ENCODE measurements at regions not wholly inside any gene's neighbourhood (a gene's known extent, or its start where the extent isn't known, plus 50 kb on each side); places are given as distances from the start of the nearest gene placed in this dataset.

- ChIA-PET POLR2A (no interaction called here), CTCF (interaction anchor here (0.6 kb wide), 2 partner anchors 8 to 16 kb away, joined by 3 to 4 read pairs; no protein-coding TSS in a partner anchor)
- TF ChIP-seq NFRKB (IDR thresholded peaks at IDR 0.05) = no peak
- TF ChIP-seq L3MBTL2 (conservative IDR thresholded peaks at IDR 0.05) = no peak
- TF ChIP-seq LEF1 (IDR thresholded peaks at IDR 0.05; ENCODE audit: borderline replicate concordance) = no peak
- no peak for TF ChIP-seq PKNOX1 (IDR thresholded peaks at IDR 0.05)
- TF ChIP-seq ZNF384 (IDR thresholded peaks at IDR 0.05) = no peak
- no peak for TF ChIP-seq SP1 (IDR thresholded peaks at IDR 0.05)
- no peak for TF ChIP-seq ARNT (IDR thresholded peaks at IDR 0.05)
- no peak for TF ChIP-seq HDGF (IDR thresholded peaks at IDR 0.05; ENCODE audit: borderline replicate concordance)
- no peak for TF ChIP-seq FOXM1 (IDR thresholded peaks at IDR 0.05; ENCODE audit: borderline replicate concordance)
- no peak for TF ChIP-seq SUZ12 (IDR thresholded peaks at IDR 0.05)
- no peak for TF ChIP-seq FOXK2 (IDR thresholded peaks at IDR 0.05)
- TF ChIP-seq TARDBP (IDR thresholded peaks at IDR 0.05) = no peak
- no peak for DNase-seq (ENCODE audit: extremely low spot score)
Measured at GRCh38 chr4:134027931-134028330, 173.7 kb downstream of the PABPC4L start.

GRCh38 chr4:134024251-134024650, 177.3 kb downstream of the PABPC4L start:
- CTCF ChIA-PET = interaction anchor here (0.6 kb wide), 1 partner anchor 152 kb away, joined by 3 read pairs; no protein-coding TSS in a partner anchor
- peak; percentile 8 for DNase-seq (ENCODE audit: extremely low spot score)
- POLR2A ChIA-PET = no interaction called here

GRCh38 chr4:134019657-134020056, 181.9 kb downstream of the PABPC4L start:
- POLR2A ChIA-PET = no interaction called here
- TF ChIP-seq TARDBP (IDR thresholded peaks at IDR 0.05) (no peak), FOXM1 (IDR thresholded peaks at IDR 0.05; ENCODE audit: borderline replicate concordance) (no peak), SUZ12 (IDR thresholded peaks at IDR 0.05) (no peak)
- CTCF ChIA-PET = no interaction called here
- no peak for DNase-seq (ENCODE audit: extremely low spot score)

More at GRCh38 chr4:134024251-134024650, 177.3 kb downstream of the PABPC4L start:
- TF ChIP-seq BHLHE40 (IDR thresholded peaks at IDR 0.05; ENCODE audit: borderline replicate concordance) (no peak), ZNF384 (IDR thresholded peaks at IDR 0.05) (no peak), FOXK2 (IDR thresholded peaks at IDR 0.05) (no peak), LEF1 (IDR thresholded peaks at IDR 0.05; ENCODE audit: borderline replicate concordance) (no peak), ARNT (IDR thresholded peaks at IDR 0.05) (no peak), FOXM1 (IDR thresholded peaks at IDR 0.05; ENCODE audit: borderline replicate concordance) (no peak), L3MBTL2 (conservative IDR thresholded peaks at IDR 0.05) (no peak), CTBP1 (IDR thresholded peaks at IDR 0.05; ENCODE audit: borderline replicate concordance) (no peak), PKNOX1 (IDR thresholded peaks at IDR 0.05) (no peak), SUZ12 (IDR thresholded peaks at IDR 0.05) (no peak), TARDBP (IDR thresholded peaks at IDR 0.05) (no peak), SP1 (IDR thresholded peaks at IDR 0.05) (no peak), HDGF (IDR thresholded peaks at IDR 0.05; ENCODE audit: borderline replicate concordance) (no peak), FOXA1 (IDR thresholded peaks at IDR 0.05) (no peak), ELF4 (IDR thresholded peaks at IDR 0.05) (no peak), NFRKB (IDR thresholded peaks at IDR 0.05) (no peak)

GRCh38 chr4:134018846-134019245, 182.7 kb downstream of the PABPC4L start:
- ChIA-PET CTCF (no interaction called here), POLR2A (no interaction called here)
- TF ChIP-seq ELF4 (IDR thresholded peaks at IDR 0.05) (no peak), ZNF384 (IDR thresholded peaks at IDR 0.05) (no peak)
- DNase-seq (ENCODE audit: extremely low spot score) = no peak

- DNase-seq (ENCODE audit: extremely low spot score) = no peak
- TF ChIP-seq ARNT (IDR thresholded peaks at IDR 0.05) (no peak), ELF4 (IDR thresholded peaks at IDR 0.05) (no peak), LEF1 (IDR thresholded peaks at IDR 0.05; ENCODE audit: borderline replicate concordance) (no peak), TARDBP (IDR thresholded peaks at IDR 0.05) (no peak), FOXM1 (IDR thresholded peaks at IDR 0.05; ENCODE audit: borderline replicate concordance) (no peak), BHLHE40 (IDR thresholded peaks at IDR 0.05; ENCODE audit: borderline replicate concordance) (no peak), FOXK2 (IDR thresholded peaks at IDR 0.05) (no peak), ZNF384 (IDR thresholded peaks at IDR 0.05) (no peak), NFRKB (IDR thresholded peaks at IDR 0.05) (no peak), SUZ12 (IDR thresholded peaks at IDR 0.05) (no peak), CTBP1 (IDR thresholded peaks at IDR 0.05; ENCODE audit: borderline replicate concordance) (no peak), FOXA1 (IDR thresholded peaks at IDR 0.05) (no peak), SP1 (IDR thresholded peaks at IDR 0.05) (no peak), PKNOX1 (IDR thresholded peaks at IDR 0.05) (no peak), HDGF (IDR thresholded peaks at IDR 0.05; ENCODE audit: borderline replicate concordance) (no peak), L3MBTL2 (conservative IDR thresholded peaks at IDR 0.05) (no peak)
- ChIA-PET CTCF (no interaction called here), POLR2A (no interaction called here)
Measured at GRCh38 chr4:134001057-134001456, 200.5 kb downstream of the PABPC4L start.

- CTCF ChIA-PET = no interaction called here
Measured at GRCh38 chr4:133997436-133997835, 204.2 kb downstream of the PABPC4L start.

More at GRCh38 chr4:133997436-133997835, 204.2 kb downstream of the PABPC4L start:
- DNase-seq (ENCODE audit: extremely low spot score) = no peak
- TF ChIP-seq FOXM1 (IDR thresholded peaks at IDR 0.05; ENCODE audit: borderline replicate concordance) = no peak
- TF ChIP-seq LEF1 (IDR thresholded peaks at IDR 0.05; ENCODE audit: borderline replicate concordance) = no peak
- TF ChIP-seq L3MBTL2 (conservative IDR thresholded peaks at IDR 0.05) = no peak
- TF ChIP-seq NFRKB (IDR thresholded peaks at IDR 0.05) = no peak
- no peak for TF ChIP-seq CTBP1 (IDR thresholded peaks at IDR 0.05; ENCODE audit: borderline replicate concordance)
- no peak for TF ChIP-seq FOXK2 (IDR thresholded peaks at IDR 0.05)
- no peak for TF ChIP-seq BHLHE40 (IDR thresholded peaks at IDR 0.05; ENCODE audit: borderline replicate concordance)
- TF ChIP-seq TARDBP (IDR thresholded peaks at IDR 0.05) = no peak
- TF ChIP-seq ZNF384 (IDR thresholded peaks at IDR 0.05) = no peak
- TF ChIP-seq ELF4 (IDR thresholded peaks at IDR 0.05) = no peak
- POLR2A ChIA-PET = no interaction called here

All from HEK293T (cell line).